HG03064 (cell line): ENCODE measurements at regions not wholly inside any gene's neighbourhood (a gene's known extent, or its start where the extent isn't known, plus 50 kb on each side); places are given as distances from the start of the nearest gene placed in this dataset.

Source experiments
- ATAC-seq: cut with Tn5 transposase; IDR thresholded peaks from one replicate; pipeline ENCODE4 v1.9.1; 2021; ENCODE audit warnings: low read depth; ENCODE audit not compliant: unreplicated experiment

GRCh38 chr1:199356561-199356960, 670.9 kb upstream of the NR5A2 start:
- ATAC-seq, result no peak

DNA sequence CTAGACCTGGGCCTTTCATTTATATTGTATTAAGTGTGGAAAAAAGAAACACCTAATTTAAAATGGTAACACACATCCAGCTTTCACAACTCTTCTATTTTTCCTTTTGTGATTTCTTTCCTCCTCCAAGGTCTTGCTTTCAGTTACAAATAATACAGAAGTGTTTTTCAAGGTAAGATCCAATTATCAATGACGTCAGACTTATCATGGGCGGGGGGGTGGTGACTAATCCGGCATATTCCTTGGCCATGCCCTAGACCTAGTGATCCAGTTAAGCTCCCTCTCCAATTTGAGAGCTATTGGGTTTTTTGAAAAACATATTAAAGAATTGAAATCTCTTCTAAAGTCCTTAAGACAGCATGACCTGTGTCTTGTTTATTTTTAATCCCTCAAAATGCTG, 669.9 kb upstream of the NR5A2 start:
- ATAC-seq, result no peak

GRCh38 chr1:199362996-199363395, 664.5 kb upstream of the NR5A2 start:
- no peak for ATAC-seq

DNA sequence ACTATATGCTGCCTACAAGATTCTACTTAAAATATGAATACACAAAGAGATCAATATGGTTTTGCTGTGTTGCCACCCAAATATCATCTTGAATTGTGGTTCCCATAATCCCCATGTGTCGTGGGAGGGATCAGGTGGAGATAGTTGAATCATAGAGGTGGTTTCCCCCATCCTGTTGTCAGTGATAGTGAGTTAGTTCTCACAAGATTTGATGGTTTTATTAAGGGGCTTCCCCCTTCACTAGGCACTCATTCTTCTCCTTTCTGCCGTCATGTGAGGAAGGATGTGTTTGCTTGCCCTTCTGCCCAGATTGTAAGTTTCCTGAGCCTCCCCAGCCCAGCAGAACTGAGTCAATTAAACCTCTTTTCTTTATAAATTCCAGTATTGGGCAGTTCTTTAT, 654.4 kb upstream of the NR5A2 start:
- ATAC-seq, result no peak

GRCh38 chr1:199377211-199377610, 650.3 kb upstream of the NR5A2 start:
- ATAC-seq, result no peak

DNA sequence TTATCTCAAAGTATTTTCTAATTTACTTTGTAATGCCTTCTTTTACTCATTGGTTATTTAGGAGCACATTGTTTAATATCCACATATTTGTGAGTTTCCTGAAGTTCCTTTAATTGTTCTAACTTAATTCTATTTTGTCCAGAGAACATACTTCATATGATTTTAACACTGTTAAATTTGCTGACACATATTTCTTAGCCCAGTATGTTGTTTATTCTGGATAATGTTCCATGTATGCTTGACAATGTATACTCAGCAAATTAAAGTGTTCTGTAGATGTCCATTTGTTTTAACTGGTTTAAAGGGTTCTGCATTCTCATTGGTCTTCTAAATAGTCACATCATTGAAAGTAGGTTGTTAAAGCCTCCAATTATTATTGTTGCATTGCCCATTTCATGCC, 643.7 kb upstream of the NR5A2 start:
- ATAC-seq, result no peak

DNA sequence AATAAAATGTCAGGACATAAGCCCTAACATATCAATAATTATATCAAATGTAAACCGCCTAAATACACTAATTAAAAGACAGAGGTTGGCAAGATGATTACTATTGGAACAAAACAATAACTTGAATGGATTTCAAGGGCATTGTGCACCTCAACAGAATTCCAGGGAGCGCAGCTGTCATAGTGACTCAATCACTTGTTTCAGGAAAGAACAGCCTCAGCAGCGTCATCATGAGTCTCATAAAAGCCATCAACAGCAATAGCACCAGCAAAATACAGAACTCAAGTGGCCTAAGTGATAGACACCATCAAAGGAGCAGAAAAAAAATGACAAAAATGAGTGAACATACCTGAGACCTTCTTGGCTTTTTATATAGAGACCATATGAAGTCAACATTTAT, 632.7 kb upstream of the NR5A2 start:
- no peak for ATAC-seq

- ATAC-seq, result no peak
Observed at GRCh38 chr1:199396456-199396855, 631.1 kb upstream of the NR5A2 start.

DNA sequence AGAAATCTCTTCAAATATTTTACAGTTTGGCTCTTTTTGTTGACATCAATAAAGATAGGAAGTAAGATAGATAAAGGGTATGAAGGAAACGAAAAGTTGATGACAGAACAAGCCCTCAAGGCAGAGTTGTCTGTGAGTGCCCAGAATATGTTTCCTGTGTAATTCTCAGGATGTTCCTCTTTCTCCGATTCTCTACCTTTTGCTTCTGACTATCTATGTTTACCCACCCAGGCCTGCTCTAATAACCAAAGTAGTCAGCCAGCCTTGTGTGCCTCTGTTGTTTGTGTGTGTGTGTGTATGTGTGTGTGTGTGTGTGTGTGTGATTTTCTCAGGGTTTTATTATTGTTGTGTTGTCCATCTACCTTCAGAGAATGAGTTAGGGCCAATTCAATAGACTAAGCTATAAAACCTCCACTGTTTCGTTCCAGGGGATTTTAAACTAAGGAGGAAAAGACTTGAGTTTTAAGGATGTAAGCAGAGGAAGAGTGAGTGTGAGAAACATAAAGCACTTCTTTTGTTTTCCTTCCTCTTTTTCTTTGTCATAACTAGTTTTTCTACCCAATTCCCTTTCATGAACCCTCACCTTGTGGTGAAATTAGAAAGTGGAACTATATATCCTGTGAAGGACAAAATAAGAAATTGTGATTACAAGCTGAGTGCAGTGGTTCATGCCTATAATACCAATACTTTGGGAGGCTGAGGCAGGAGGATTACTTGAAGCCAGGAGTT, 627.4 kb upstream of the NR5A2 start:
- ATAC-seq, result peak; percentile 69

DNA sequence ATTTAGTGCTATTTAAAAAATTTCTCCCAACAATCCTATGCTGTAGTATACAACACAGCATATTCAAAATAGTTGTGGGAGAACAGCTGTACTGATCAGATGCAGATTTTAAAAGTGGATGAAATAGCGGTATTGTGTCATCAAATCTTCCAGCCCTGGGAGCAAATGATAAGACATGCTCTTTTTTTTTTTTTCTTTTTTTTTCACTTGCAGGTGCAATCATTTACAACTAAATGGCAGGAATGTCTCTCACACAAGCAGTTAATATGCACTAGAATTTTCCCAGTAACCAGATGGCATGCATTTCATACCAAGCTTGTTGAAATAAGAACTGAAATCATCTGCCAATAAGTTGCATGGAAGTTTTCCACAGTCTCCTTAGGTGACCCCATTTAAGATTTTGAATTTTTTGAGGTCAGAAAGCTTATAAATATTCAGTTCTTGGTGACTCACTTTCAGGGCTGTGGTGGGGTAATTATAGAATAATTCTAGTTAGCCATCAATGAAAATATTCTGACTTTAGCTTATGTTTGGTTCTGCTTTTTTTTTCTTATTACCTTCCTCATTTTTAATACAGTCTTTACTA, 623.9 kb upstream of the NR5A2 start:
- no peak for ATAC-seq

- ATAC-seq, result no peak
Observed at GRCh38 chr1:199404191-199404590, 623.3 kb upstream of the NR5A2 start.

GRCh38 chr1:199404976-199405375, 622.5 kb upstream of the NR5A2 start:
- no peak for ATAC-seq

DNA sequence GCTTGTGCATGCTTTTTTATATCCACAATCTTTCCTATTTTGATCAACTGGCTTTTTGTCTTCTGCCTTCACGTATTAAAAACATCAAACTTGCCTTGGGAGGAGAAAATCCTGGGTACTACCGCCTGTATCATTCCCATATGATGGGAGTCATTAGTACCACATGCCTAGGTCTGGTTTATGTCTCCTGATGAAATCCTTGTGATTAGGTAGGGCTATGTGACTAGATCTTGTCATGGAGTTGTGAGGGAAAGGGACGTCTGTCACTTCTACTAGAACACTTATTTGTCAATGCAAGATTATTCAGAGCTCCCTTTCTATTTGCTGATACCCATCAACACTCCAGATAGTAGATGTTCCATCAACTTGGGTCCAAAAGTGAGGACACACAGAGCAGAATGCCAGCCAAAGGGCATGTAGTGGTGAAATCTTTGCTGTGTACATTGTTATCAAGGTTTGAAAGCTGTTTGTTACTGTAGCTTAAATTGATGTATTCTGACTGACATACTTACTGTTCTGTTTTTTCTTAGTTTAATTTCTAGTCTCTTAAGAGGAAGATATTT, 621.8 kb upstream of the NR5A2 start:
- ATAC-seq, result no peak

DNA sequence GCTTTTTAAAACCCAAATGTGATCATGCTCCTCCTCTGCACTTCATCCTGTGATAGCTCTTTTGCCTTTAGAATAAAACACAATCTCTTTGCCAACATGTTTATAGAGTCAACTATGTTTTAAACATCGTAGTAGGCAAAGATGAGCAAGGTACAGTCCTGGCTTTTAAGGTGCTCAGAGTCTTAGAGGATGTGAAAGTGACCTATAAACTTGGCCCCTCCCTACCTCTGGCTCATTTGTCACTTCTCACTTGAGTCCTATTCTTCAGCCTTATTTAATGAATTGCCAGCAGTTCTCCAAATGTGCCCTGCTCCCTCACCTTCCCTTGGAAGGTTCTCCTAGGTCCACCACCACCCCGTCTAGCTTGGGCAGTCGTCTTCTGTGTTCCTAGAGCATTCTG, 617.0 kb upstream of the NR5A2 start:
- ATAC-seq, result no peak

DNA sequence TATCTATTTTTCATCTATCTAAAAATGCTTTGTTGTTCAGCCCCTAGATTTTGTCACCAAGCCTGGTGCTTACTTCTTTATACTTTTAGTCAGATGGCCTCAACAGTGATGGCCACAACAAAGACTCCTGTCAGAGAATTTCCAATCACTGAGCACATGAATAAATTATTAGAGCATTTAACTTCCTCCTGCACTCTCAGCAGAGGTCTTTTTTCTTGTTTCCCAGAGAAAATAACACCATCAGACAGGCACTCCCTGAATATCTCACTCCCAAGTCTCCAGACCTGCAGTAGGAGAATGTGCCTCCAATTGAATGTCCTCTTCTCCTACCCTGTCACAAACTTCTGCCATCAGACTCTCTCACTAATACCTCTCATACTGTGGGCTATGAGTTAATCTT, 616.0 kb upstream of the NR5A2 start:
- no peak for ATAC-seq

GRCh38 chr1:199422206-199422605, 605.3 kb upstream of the NR5A2 start:
- ATAC-seq, result no peak

DNA sequence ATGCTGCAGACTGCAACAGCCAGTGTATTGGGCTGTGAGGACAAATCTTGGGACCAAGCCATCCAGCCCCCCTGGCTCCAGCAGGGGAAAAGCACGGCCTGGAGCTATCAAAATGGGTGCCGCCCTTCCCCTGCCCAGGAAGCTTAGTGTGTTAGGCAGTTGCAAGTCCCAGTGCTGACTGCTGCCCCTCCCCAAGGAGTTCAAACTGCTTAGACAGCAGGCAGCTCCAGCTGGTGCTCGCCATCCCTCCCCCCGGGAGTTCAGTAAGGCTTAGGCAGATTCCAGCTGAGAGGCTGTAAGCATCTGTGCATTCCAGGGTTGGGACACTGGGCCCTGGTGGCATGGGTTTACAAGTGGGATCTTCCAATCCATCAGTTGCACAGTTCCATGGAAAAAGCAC, 579.6 kb upstream of the NR5A2 start:
- no peak for ATAC-seq

GRCh38 chr1:199448646-199449045, 578.9 kb upstream of the NR5A2 start:
- ATAC-seq, result no peak

GRCh38 chr1:199449221-199449620, 578.3 kb upstream of the NR5A2 start:
- no peak for ATAC-seq

- ATAC-seq, result no peak
Observed at GRCh38 chr1:199449681-199450080, 577.8 kb upstream of the NR5A2 start.

DNA sequence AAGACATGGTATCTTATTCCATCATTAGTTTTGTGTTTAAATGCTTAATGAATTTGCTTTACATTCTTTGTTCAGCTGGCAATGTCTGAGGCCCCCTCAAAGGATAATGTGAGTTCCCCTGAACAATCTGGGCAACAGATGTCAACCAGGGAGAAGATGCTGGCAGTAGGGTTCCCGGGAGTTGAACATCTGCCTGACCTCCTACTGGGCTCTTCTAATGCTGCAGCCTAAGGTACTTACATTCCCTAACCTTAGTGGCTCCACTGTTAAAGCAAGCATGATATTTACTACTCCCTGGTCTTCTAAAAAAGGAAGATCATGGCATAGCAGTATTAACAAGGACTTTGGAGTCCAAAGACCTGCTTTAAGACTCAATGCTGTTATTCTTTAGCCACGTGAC, 574.9 kb upstream of the NR5A2 start:
- no peak for ATAC-seq

GRCh38 chr1:199453723-199454122, 573.8 kb upstream of the NR5A2 start:
- no peak for ATAC-seq
